OCI-LY3 (cell line): ENCODE measurements at regions not wholly inside any gene's neighbourhood (a gene's known extent, or its start where the extent isn't known, plus 50 kb on each side); places are given as distances from the start of the nearest gene placed in this dataset.

Experiments
- CTCF ChIP-seq: fragments of 200-600, 300-600 bp; sonication (generic); IDR thresholded peaks from 2 replicates; pipeline ENCODE4 v1.5.1; 2014; ENCODE audit warnings: antibody characterized with exemption, low read length, low read depth
- EZH2phosphoT487 ChIP-seq: fragments of 200-600 bp; shearing (Covaris generic); IDR thresholded peaks from 2 replicates; pipeline ENCODE4 v1.6.1; 2018; ENCODE audit warnings: antibody characterized with exemption, mixed run types, low read depth

- TF ChIP-seq CTCF (no peak), EZH2phosphoT487 (no peak)
These were observed 275.5 kb upstream of the USP9Y start for GRCh38 chrY:12425506-12425905.
